NCI-H187 (cell line): ENCODE measurements at regions not wholly inside any gene's neighbourhood (a gene's known extent, or its start where the extent isn't known, plus 50 kb on each side); places are given as distances from the start of the nearest gene placed in this dataset.
"Not testable (repeated sequence)": the region's sequence is repeated elsewhere in the genome, so short reads cannot be mapped to it uniquely, and the experiment has no call there.

Experiments
- DNase-seq, 2 experiments: peaks; one replicate each; lab custom pipeline; 2025; lab: John Stamatoyannopoulos, UW

GRCh38 chr9:115543511-115543910 is 425.6 kb upstream of the TNC start:
- no peak for DNase-seq

GRCh38 chr9:115548609-115549260 is 430.8 kb upstream of the TNC start:
- DNase-seq, result no peak

GRCh38 chr9:115551396-115551795 is 433.4 kb upstream of the TNC start:
- DNase-seq, result no peak

GRCh38 chr9:115553060-115553773 is 435.3 kb upstream of the TNC start:
- no peak for DNase-seq

GRCh38 chr9:115556432-115556831 is 438.5 kb upstream of the TNC start:
- DNase-seq, result no peak

GRCh38 chr9:115575147-115575546 is 457.2 kb upstream of the TNC start:
- no peak for DNase-seq

GRCh38 chr9:115585458-115585857 is 467.5 kb upstream of the TNC start:
- not testable (repeated sequence) for DNase-seq

GRCh38 chr9:115587310-115587709 is 469.4 kb upstream of the TNC start:
- no peak for DNase-seq

GRCh38 chr9:115590011-115590410 is 472.1 kb upstream of the TNC start:
- no peak for DNase-seq

GRCh38 chr9:115591584-115591984 is 473.6 kb upstream of the TNC start:
- DNase-seq, result peak; percentile 3 to 57

GRCh38 chr9:115593587-115594091 is 475.7 kb upstream of the TNC start:
- DNase-seq, result no peak

- DNase-seq, result no peak
These were observed 476.6 kb upstream of the TNC start for GRCh38 chr9:115594557-115594956.

GRCh38 chr9:115596021-115596745 is 478.2 kb upstream of the TNC start:
- DNase-seq, result no peak

GRCh38 chr9:115596746-115597080 is 478.8 kb upstream of the TNC start:
- no peak for DNase-seq

GRCh38 chr9:115597330-115597895 is 479.5 kb upstream of the TNC start:
- DNase-seq, result no peak

- DNase-seq, result no peak
These were observed 480.8 kb upstream of the TNC start for GRCh38 chr9:115598751-115599150.

GRCh38 chr9:115599898-115600297 is 481.9 kb upstream of the TNC start:
- no peak for DNase-seq

GRCh38 chr9:115601434-115601833 is 483.5 kb upstream of the TNC start:
- no peak for DNase-seq

GRCh38 chr9:115604831-115605483 is 487.0 kb upstream of the TNC start:
- no peak for DNase-seq

- no peak for DNase-seq
These were observed 488.9 kb upstream of the TNC start for GRCh38 chr9:115606838-115607237.

- DNase-seq, result no peak
These were observed 496.5 kb upstream of the TNC start for GRCh38 chr9:115614326-115614999.

GRCh38 chr9:115615000-115615401 is 497.0 kb upstream of the TNC start:
- no peak for DNase-seq
